PC-3 (cell line): ENCODE measurements at regions not wholly inside any gene's neighbourhood (a gene's known extent, or its start where the extent isn't known, plus 50 kb on each side); places are given as distances from the start of the nearest gene placed in this dataset.

Source experiments
- EZH2 ChIP-seq: fragments of 300-600 bp; sonication (generic); IDR thresholded peaks from one replicate; pipeline ENCODE4 v1.6.1; 2017; ENCODE audit warnings: antibody characterized with exemption, mild to moderate bottlenecking, low read length; ENCODE audit not compliant: unreplicated experiment
- EZH2phosphoT487 ChIP-seq: fragments of 300-600 bp; sonication (generic); IDR thresholded peaks from 2 replicates; pipeline ENCODE4 v1.6.1; 2018; ENCODE audit warnings: mild to moderate bottlenecking, antibody characterized with exemption, low read length, borderline replicate concordance
- TF ChIP-seq, protein P1 (sequence below): fragments of 300-600 bp; sonication (generic); conservative IDR thresholded peaks from 2 replicates; pipeline ENCODE4 v1.5.1; 2017; ENCODE audit warnings: antibody characterized with exemption, low read depth, mild to moderate bottlenecking, low read length

DNA sequence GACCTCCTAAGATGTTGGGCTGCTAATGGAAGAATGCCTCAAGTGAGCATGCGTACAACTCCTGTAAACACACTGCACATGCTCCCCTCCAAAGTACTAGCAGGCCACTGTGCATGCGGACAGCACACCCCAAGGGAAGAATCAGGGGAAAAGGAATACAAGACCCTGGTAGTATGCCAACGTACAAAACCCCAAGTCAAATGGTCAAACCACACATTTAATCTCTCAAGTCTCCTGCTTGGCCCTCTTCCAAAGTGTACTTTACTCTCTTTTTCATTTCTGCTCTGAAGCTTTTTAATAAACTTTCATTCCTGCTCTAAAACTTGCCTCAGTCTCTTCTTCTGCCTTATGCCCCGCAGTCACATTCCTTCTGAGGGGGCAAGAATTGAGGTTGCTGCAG, 466.4 kb downstream of the DMRTA1 start:
- TF ChIP-seq, protein P1, sequence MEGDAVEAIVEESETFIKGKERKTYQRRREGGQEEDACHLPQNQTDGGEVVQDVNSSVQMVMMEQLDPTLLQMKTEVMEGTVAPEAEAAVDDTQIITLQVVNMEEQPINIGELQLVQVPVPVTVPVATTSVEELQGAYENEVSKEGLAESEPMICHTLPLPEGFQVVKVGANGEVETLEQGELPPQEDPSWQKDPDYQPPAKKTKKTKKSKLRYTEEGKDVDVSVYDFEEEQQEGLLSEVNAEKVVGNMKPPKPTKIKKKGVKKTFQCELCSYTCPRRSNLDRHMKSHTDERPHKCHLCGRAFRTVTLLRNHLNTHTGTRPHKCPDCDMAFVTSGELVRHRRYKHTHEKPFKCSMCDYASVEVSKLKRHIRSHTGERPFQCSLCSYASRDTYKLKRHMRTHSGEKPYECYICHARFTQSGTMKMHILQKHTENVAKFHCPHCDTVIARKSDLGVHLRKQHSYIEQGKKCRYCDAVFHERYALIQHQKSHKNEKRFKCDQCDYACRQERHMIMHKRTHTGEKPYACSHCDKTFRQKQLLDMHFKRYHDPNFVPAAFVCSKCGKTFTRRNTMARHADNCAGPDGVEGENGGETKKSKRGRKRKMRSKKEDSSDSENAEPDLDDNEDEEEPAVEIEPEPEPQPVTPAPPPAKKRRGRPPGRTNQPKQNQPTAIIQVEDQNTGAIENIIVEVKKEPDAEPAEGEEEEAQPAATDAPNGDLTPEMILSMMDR, result no peak
- TF ChIP-seq EZH2phosphoT487 (no peak), EZH2 (no peak)
